WERI-Rb-1 (cell line): ENCODE measurements at regions not wholly inside any gene's neighbourhood (a gene's known extent, or its start where the extent isn't known, plus 50 kb on each side); places are given as distances from the start of the nearest gene placed in this dataset.

ENCODE experiments used
- DNase-seq: peaks from one replicate; pipeline ENCODE4 v3.0.0-alpha.2; 2020
- H3K27ac ChIP-seq: fragments of 250-450 bp; sonication (Bioruptor Pico); 2 replicates; pipeline ENCODE4 v1.5.1; 2020; ENCODE audit warnings: mild to moderate bottlenecking, moderate library complexity
- H3K27me3 ChIP-seq: fragments of 250-450 bp; sonication (Bioruptor Pico); 2 replicates; pipeline ENCODE4 v1.5.1; 2021; ENCODE audit warnings: mild to moderate bottlenecking, low read depth, moderate library complexity; ENCODE audit not compliant: insufficient read depth, severe bottlenecking
- H3K36me3 ChIP-seq: fragments of 250-450 bp; sonication (Bioruptor Pico); 2 replicates; pipeline ENCODE4 v1.5.1; 2020; ENCODE audit warnings: mild to moderate bottlenecking, moderate library complexity
- H3K4me3 ChIP-seq: 2 replicates; pipeline ENCODE4 v1.5.1; 2011; ENCODE audit warnings: low read depth, mild to moderate bottlenecking, control low read depth, low read length
- H3K9me3 ChIP-seq: fragments of 250-450 bp; sonication (Bioruptor Pico); 2 replicates; pipeline ENCODE4 v1.5.1; 2021; ENCODE audit warnings: mild to moderate bottlenecking, moderate library complexity; ENCODE audit not compliant: severe bottlenecking
- TF ChIP-seq, protein P1 (sequence below): IDR thresholded peaks from 2 replicates; pipeline ENCODE4 v1.5.1; 2011; ENCODE audit warnings: low read depth, mild to moderate bottlenecking, control low read depth, inconsistent platforms, low read length

DNA sequence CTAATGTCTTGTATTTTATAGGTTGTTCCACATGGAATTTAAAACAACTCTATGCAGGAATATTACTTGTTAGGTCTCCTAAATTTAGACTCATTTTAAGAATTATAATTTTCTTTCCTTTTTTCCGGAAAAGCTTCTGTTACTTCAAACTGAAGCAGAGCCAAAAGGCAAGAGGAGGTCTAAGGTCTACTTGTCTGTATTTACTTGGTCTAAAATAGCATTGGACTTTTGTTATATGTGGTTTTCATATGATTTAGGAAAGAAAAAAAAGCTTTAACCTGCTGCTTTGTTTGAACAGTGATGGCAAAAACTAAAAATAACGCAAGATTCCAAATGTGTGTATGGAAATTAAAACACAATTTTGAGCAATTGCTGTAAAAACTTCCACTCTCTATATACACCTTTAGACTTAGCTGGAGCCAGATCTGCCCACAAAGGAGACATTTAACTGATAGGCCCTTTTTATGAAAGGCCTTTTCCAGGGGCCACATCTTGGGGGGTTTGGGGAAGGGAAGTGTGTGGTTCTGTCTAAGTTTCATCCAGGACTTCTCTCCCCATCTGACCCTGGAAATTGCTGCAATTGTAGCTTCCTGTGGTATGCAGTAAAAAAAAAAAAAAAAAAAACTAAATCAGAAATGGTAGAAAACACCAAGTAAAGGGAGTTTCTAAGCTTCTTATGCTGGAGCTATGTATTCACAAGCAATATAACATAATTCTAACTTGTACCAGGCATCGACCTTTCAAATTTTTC lies 307.7 kb upstream of the MEF2C start:
- TF ChIP-seq, protein P1, sequence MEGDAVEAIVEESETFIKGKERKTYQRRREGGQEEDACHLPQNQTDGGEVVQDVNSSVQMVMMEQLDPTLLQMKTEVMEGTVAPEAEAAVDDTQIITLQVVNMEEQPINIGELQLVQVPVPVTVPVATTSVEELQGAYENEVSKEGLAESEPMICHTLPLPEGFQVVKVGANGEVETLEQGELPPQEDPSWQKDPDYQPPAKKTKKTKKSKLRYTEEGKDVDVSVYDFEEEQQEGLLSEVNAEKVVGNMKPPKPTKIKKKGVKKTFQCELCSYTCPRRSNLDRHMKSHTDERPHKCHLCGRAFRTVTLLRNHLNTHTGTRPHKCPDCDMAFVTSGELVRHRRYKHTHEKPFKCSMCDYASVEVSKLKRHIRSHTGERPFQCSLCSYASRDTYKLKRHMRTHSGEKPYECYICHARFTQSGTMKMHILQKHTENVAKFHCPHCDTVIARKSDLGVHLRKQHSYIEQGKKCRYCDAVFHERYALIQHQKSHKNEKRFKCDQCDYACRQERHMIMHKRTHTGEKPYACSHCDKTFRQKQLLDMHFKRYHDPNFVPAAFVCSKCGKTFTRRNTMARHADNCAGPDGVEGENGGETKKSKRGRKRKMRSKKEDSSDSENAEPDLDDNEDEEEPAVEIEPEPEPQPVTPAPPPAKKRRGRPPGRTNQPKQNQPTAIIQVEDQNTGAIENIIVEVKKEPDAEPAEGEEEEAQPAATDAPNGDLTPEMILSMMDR: no peak
- DNase-seq: no peak
- no peaks in the 10 kb centered on the region for H3K27me3 ChIP-seq
- H3K9me3 ChIP-seq: no peaks in the 10 kb centered on the region
- H3K27ac ChIP-seq: no peak overlapping the region
- H3K36me3 ChIP-seq: no peaks in the 10 kb centered on the region
- no peak overlapping the region for H3K4me3 ChIP-seq

DNA sequence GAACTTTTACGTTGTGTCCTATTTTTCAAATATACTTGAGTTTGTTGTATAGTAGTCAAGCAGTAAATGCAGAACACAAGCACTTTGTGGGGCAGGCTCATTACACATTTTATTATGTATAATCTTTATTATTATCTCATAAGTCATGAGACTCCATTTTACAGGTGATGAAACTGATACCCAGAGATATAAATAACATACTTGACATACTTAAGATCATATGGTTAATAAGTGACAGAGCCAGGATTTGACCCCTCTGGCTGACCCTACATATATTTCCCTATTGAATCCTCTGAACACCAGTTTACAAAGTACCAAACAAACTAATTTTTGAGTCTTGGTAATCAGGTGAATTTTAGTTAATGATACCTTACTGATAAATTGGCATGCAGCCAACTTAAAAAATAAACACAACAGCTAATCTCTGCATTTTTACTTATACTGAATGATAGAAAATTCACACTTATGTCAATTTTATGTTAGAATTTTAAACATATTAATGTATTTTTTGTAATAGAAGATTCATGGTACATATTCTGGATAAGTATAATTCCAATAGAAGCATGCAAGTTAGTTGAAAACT lies 305.0 kb upstream of the MEF2C start:
- Histone ChIP-seq H3K27ac (no peak overlapping the region), H3K27me3 (no peaks in the 10 kb centered on the region), H3K4me3 (no peak overlapping the region), H3K9me3 (no peaks in the 10 kb centered on the region), H3K36me3 (no peaks in the 10 kb centered on the region)
- TF ChIP-seq, protein P1: no peak
- DNase-seq: no peak

DNA sequence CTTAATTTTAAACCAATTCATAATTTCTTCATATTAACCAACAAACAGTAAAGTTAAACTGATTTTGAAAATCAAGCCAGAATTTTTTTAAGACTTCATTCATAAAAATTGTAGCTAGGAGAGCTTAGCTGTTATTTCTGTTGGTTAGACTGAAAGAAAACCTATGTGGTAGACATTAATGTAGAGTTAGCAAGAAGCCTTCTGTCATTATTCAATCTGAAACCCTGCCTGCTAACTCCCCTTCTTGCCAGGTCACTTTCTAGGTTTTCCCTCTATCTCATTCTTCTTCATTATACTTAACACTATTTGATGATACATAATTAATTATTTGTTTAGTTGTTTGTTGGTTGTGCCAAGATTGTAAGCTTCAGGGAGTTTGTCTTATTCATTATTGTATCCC lies 304.3 kb upstream of the MEF2C start:
- Histone ChIP-seq H3K27me3 (no peaks in the 10 kb centered on the region), H3K9me3 (no peaks in the 10 kb centered on the region), H3K4me3 (no peak overlapping the region), H3K27ac (no peak overlapping the region), H3K36me3 (no peaks in the 10 kb centered on the region)
- DNase-seq: no peak
- TF ChIP-seq, protein P1: no peak

DNA sequence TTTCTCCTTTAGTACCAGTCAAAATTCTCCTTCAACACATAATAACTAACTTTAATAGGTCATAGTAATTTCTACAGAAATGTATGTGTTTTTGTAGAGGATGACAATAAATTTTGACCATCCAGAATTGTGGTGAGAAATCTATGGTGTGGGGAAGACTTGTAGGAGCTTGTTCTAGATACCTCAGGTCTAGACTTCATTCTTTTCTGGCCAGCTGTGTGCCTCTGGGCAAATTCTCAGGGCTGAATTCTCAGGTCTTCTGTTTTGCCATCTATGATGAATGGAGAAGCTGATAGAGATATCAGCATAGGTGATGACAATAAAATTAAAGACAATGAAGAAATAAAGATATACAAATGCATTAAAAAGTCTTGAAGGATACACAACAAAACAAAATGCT lies 298.6 kb upstream of the MEF2C start:
- Histone ChIP-seq H3K4me3 (no peak overlapping the region), H3K27ac (no peak overlapping the region), H3K9me3 (no peaks in the 10 kb centered on the region), H3K36me3 (no peaks in the 10 kb centered on the region), H3K27me3 (no peaks in the 10 kb centered on the region)
- TF ChIP-seq, protein P1: no peak
- DNase-seq: no peak

DNA sequence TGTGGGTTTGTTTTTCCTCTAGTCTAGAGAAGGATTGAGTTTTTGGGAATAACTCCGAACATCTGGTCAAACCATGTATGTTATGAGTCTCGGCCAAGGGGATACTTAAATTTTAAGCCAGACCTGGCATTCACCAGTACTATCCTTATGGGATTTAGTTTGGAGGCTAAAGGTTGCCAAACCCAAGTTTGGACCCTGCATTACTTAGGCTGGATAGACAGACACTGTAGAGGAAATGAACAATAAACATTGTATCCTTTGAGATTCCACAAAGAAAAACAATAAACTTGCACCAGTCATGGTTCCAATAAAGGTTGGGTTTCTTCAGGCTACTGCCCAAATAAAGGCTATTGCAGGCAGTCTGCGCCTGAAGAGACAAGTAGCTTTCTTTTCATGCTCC lies 296.7 kb upstream of the MEF2C start:
- no peaks in the 10 kb centered on the region for H3K27me3 ChIP-seq
- no peak for DNase-seq
- no peaks in the 10 kb centered on the region for H3K36me3 ChIP-seq
- H3K27ac ChIP-seq: no peak overlapping the region
- TF ChIP-seq, protein P1: no peak
- H3K4me3 ChIP-seq: no peak overlapping the region
- no peaks in the 10 kb centered on the region for H3K9me3 ChIP-seq
